Smooth muscle cell (in vitro differentiated cells): ENCODE measurements at regions not wholly inside any gene's neighbourhood (a gene's known extent, or its start where the extent isn't known, plus 50 kb on each side); places are given as distances from the start of the nearest gene placed in this dataset.
"Not testable (repeated sequence)": the region's sequence is repeated elsewhere in the genome, so short reads cannot be mapped to it uniquely, and the experiment has no call there.

ENCODE experiments used
- DNase-seq: peaks from one replicate; lab custom pipeline; 2025; ENCODE audit not compliant: unreplicated experiment; lab: John Stamatoyannopoulos, UW
- H2AFZ ChIP-seq: fragments of 200-600 bp; sonication (generic); 2 replicates; pipeline ENCODE4 v1.6.0; 2016; ENCODE audit warnings: antibody characterized with exemption, low read depth, mild to moderate bottlenecking
- H3F3A ChIP-seq: fragments of 200-600 bp; sonication (generic); 2 replicates; pipeline ENCODE4 v1.6.0; 2017; ENCODE audit warnings: antibody characterized with exemption, low read depth
- H3K27ac ChIP-seq: fragments of 200-600 bp; sonication (generic); 2 replicates; pipeline ENCODE4 v1.5.1; 2016; ENCODE audit warnings: low read depth, mild to moderate bottlenecking
- H3K27me3 ChIP-seq: fragments of 200-600 bp; sonication (generic); 2 replicates; pipeline ENCODE4 v1.6.1; 2016; ENCODE audit warnings: low read depth, mild to moderate bottlenecking
- H3K36me3 ChIP-seq: fragments of 200-600 bp; sonication (generic); 2 replicates; pipeline ENCODE4 v1.5.1; 2016; ENCODE audit warnings: low read depth
- H3K4me1 ChIP-seq: fragments of 200-600 bp; sonication (generic); 2 replicates; pipeline ENCODE4 v1.5.1; 2016; ENCODE audit warnings: low read depth
- H3K4me2 ChIP-seq: fragments of 200-600 bp; sonication (generic); 2 replicates; pipeline ENCODE4 v1.6.0; 2016; ENCODE audit warnings: mild to moderate bottlenecking
- H3K4me3 ChIP-seq: fragments of 200-600 bp; sonication (generic); 2 replicates; pipeline ENCODE4 v1.5.1; 2016; ENCODE audit warnings: mild to moderate bottlenecking
- H3K79me2 ChIP-seq: fragments of 200-600 bp; sonication (generic); 2 replicates; pipeline ENCODE4 v1.6.0; 2016; ENCODE audit warnings: low read depth, mild to moderate bottlenecking
- H3K9ac ChIP-seq: fragments of 200-600 bp; sonication (generic); 2 replicates; pipeline ENCODE4 v1.6.0; 2016; ENCODE audit warnings: low read depth
- H3K9me3 ChIP-seq: fragments of 200-600 bp; sonication (generic); replicated peaks from 2 replicates; pipeline ENCODE4 v1.5.1; 2016; ENCODE audit warnings: low read depth
- H4K20me1 ChIP-seq: fragments of 200-600 bp; sonication (generic); 2 replicates; pipeline ENCODE4 v1.6.0; 2016; ENCODE audit warnings: low read depth
- CTCF ChIP-seq: fragments of 200-600 bp; sonication (generic); IDR thresholded peaks from 2 replicates; pipeline ENCODE4 v1.5.1; 2017; ENCODE audit warnings: borderline replicate concordance, mild to moderate bottlenecking, antibody characterized with exemption; ENCODE audit not compliant: insufficient read depth, poor library complexity, severe bottlenecking
- WGBS: methylation state at CpG from one replicate; pipeline ENCODE4 v1.1.7; 2016; ENCODE audit warnings: low lambda C conversion rate; 5-methylcytosine and 5-hydroxymethylcytosine counted together

GRCh38 chr7:118863966-118864365 lies 639.5 kb downstream of the ANKRD7 start:
- Histone ChIP-seq H4K20me1 (no peaks in the 10 kb centered on the region), H3K27me3 (no peaks in the 10 kb centered on the region), H3K9ac (no peak overlapping the region), H2AFZ (peak overlapping the region; percentile 29), H3F3A (no peaks in the 10 kb centered on the region), H3K4me3 (no peak overlapping the region), H3K9me3 (no peaks in the 10 kb centered on the region), H3K36me3 (no peaks in the 10 kb centered on the region), H3K79me2 (no peaks in the 10 kb centered on the region), H3K4me1 (no peaks in the 10 kb centered on the region), H3K4me2 (no peak overlapping the region), H3K27ac (no peak overlapping the region)
- WGBS = 77% methylated on average over 2 of the region's 2 CpGs
- no peak for TF ChIP-seq CTCF
- no peak for DNase-seq

GRCh38 chr7:118867860-118868259 lies 643.4 kb downstream of the ANKRD7 start:
- no peaks in the 10 kb centered on the region for H3K36me3 ChIP-seq
- no peak for TF ChIP-seq CTCF
- H3F3A ChIP-seq = no peaks in the 10 kb centered on the region
- no peak overlapping the region for H3K4me3 ChIP-seq
- H2AFZ ChIP-seq = peak overlapping the region; percentile 57
- no peaks in the 10 kb centered on the region for H3K9me3 ChIP-seq
- no peaks in the 10 kb centered on the region for H3K27me3 ChIP-seq
- no peak overlapping the region for H3K27ac ChIP-seq
- H3K4me2 ChIP-seq = no peak overlapping the region
- H3K4me1 ChIP-seq = no peaks in the 10 kb centered on the region
- no peak for DNase-seq
- H4K20me1 ChIP-seq = no peaks in the 10 kb centered on the region
- no peaks in the 10 kb centered on the region for H3K79me2 ChIP-seq
- 66% methylated on average over 3 of the region's 3 CpGs for WGBS
- no peak overlapping the region for H3K9ac ChIP-seq

- not testable (repeated sequence) for H3K4me2 ChIP-seq, H2AFZ ChIP-seq, H4K20me1 ChIP-seq, H3K9ac ChIP-seq, DNase-seq, H3K79me2 ChIP-seq, H3F3A ChIP-seq, H3K9me3 ChIP-seq, H3K36me3 ChIP-seq, H3K4me1 ChIP-seq, H3K4me3 ChIP-seq, H3K27me3 ChIP-seq, H3K27ac ChIP-seq
- 27% methylated on average over 2 of the region's 2 CpGs for WGBS
These were observed 644.6 kb downstream of the ANKRD7 start for GRCh38 chr7:118869141-118869540.

- 82% methylated on average over 4 of the region's 4 CpGs for WGBS
- no peak overlapping the region for H3K9ac ChIP-seq
- no peaks in the 10 kb centered on the region for H3K79me2 ChIP-seq
- no peak overlapping the region for H3K27ac ChIP-seq
- H3K27me3 ChIP-seq = no peaks in the 10 kb centered on the region
- H3K4me2 ChIP-seq = no peak overlapping the region
- H2AFZ ChIP-seq = no peak overlapping the region
- peak; percentile 36 for TF ChIP-seq CTCF
- H4K20me1 ChIP-seq = no peaks in the 10 kb centered on the region
- H3K9me3 ChIP-seq = no peaks in the 10 kb centered on the region
- H3K36me3 ChIP-seq = no peaks in the 10 kb centered on the region
- no peaks in the 10 kb centered on the region for H3K4me1 ChIP-seq
- DNase-seq = no peak
- no peak overlapping the region for H3K4me3 ChIP-seq
- H3F3A ChIP-seq = no peaks in the 10 kb centered on the region
These were observed 645.7 kb downstream of the ANKRD7 start for GRCh38 chr7:118870187-118870586.
